H1 (cell line): ENCODE measurements at regions not wholly inside any gene's neighbourhood (a gene's known extent, or its start where the extent isn't known, plus 50 kb on each side); places are given as distances from the start of the nearest gene placed in this dataset.

Experiments used
- BCL11A ChIP-seq, 2 experiments: IDR thresholded peaks; one replicate each; pipeline ENCODE4 v1.6.1; 2011; ENCODE audit warnings: low read depth in 2 of 2, low read length in 2 of 2, mild to moderate bottlenecking in 2 of 2
- CHD2 ChIP-seq: IDR thresholded peaks from 2 replicates; pipeline ENCODE4 v1.6.1; 2012; ENCODE audit warnings: low read length, improper control_type of control experiment
- RFX5 ChIP-seq: IDR thresholded peaks from 2 replicates; pipeline ENCODE4 v1.6.1; 2011; ENCODE audit warnings: low read depth, low read length, improper control_type of control experiment, borderline replicate concordance
- SIN3A ChIP-seq, 2 experiments: IDR thresholded peaks in 1 of 2; conservative IDR thresholded peaks in 1 of 2; 2 replicates each; pipeline ENCODE4 v1.6.1; 2011 to 2012; ENCODE audit warnings: low read length in 2 of 2, improper control_type of control experiment in 1 of 2, low read depth in 1 of 2, mild to moderate bottlenecking in 1 of 2
- TAF7 ChIP-seq: optimal IDR thresholded peaks from 2 replicates; pipeline ENCODE3; 2011; ENCODE audit warnings: low read depth, mild to moderate bottlenecking, inconsistent platforms, low read length, moderate library complexity, borderline replicate concordance
- TBP ChIP-seq: IDR thresholded peaks from 2 replicates; pipeline ENCODE4 v1.6.1; 2011; ENCODE audit warnings: low read depth, low read length, improper control_type of control experiment

- TF ChIP-seq TAF7 (no peak), BCL11A (IDR thresholded peaks at IDR 0.05; ENCODE audit: low read depth in 2 of 2, low read length in 2 of 2) (no peak), TBP (no peak), RFX5 (no peak), SIN3A (conservative IDR thresholded peaks at IDR 0.05 in 1 of 2, IDR thresholded peaks at IDR 0.05 in 1 of 2; ENCODE audit: low read depth in 1 of 2, low read length in 2 of 2) (no peak), CHD2 (no peak)
- TF ChIP-seq, all 59 proteins: peak for 0
Measured at GRCh38 chr11:116336540-116336939, 436.2 kb downstream of the BUD13 start (continued).
